Activated T-helper 1 cell treated with Interleukin-2 at 50 U/mL for 16 hours (primary cell): ENCODE measurements at regions not wholly inside any gene's neighbourhood (a gene's known extent, or its start where the extent isn't known, plus 50 kb on each side); places are given as distances from the start of the nearest gene placed in this dataset.

Experiments used
- DNase-seq: peaks from one replicate; pipeline ENCODE4 v3.0.0-alpha.2; 2020; ENCODE audit warnings: low read depth

DNA sequence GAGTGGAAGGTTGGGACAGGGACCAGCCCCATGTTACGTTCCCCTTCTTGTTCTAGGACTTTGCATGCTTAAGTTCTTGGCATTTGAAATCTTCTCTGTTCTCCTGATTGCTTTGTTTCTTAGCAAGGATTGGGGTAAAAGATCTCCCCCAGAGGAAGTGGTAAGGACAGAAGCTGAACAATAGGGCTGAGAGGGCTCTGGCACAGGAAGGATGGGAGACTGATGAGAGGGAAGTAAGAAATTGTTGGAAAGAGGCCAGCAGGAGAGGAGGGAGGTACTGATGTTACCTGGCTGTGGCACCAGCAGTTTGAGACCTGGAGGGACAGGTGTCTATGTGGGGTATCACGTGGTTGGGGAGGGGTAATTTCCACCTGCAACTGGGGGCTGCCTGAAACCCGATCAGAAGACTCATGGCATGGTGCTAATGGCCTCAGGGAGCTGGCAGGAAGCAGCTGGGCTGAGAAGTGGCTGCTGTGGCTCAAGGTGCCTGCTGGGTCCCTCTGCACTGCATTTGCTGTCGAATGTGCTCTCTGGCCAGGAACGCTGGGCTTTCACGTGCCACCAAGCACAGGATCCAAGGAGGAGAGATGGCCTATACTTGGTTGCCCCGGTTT is 108.4 kb downstream of the LSM3 start:
- no peak for DNase-seq

DNA sequence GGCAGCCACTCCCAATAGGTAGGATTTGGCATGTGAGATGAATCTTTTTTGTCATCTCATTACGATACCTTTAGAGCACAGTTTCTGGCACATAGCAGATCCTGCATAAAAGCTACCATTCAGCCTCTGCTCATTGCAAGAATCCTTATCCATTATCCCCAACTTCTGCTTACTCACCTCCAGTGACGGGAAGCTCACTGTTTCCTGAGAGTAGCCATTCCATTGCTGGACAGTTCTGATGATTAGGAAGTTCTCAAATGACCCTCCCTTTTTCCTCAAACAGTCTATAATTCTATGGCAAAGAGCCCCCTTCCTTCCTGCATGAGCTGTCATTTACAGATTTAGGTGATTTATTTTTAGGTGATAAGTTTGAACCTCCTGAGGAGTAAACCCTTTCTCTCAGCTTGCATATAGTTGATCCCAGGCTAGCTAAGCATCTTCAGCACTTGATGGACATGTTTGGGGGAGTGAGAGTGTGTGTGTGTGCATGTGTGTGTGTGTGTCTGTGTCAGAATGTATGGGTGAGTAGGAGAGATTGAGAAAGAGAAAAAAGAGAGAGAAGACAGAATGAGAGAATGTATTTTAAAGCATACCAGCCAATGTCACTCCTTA is 109.7 kb downstream of the LSM3 start:
- DNase-seq: no peak

DNA sequence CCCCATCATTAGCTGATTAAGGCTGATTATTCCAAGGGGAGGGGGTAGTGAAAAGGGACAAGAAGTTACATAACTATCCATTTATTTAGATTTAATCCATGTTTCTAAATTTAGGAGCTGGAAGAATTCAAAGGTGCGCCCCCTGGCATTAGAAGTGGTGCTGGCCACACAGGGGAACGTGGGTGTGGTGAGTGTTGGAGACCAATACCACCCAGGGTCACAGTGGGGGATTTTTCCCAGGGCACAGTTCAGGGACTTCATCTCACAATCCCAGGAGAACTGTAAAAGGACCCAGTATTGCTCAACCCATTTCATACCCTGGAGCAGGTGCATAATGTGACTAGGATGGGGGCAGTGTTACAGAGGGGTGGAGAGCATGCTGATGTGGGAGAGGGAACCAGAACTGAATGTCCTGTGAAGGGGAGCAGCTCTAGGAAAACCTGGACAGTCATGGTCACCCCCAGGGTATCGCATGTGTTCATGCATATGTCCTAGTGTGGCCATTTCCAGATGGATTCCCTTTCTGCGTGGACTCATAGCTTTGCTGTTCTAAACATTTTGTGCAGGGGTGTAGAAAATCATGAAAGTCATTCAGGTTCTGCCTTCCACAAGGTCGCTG is 110.3 kb downstream of the LSM3 start:
- DNase-seq: no peak

DNA sequence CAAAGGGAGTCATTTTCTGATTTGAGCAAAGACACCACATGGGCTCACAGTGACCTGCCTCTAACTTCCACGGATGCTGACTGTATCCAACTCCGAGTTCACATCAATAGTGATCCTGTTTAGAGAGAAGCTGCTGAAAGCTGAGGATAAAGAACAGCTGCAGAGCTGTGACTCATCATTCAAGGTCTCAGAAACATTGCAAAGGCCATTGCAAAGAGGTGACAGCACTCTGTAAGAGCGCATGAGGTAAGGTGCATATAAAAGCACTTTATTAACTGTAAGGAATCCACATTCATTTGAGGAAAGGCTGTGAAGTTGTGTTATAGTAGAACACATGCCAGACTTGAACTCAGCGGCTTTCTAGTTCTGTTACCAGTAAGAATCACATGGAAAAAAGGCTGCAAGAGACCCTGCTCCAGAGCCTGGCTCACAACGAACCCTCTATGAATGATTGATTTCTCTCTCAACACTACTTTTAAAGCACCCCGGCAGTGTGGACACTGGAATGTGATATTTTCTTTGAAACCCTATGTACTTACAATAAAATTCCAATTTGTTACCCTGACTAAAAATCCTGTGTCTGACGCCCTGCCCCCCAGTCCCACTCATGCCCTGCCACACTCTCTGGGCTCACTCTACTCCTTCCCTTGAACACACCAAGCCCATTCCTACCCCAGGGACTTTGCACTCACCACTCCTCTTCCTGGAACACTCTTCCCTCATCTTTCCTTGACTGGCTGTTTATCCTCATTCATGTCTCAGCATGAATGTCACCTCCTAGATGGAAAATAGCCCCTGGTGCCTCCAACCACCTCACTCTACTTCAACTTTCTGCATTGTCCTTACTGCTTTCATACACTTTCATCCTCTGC is 111.2 kb downstream of the LSM3 start:
- no peak for DNase-seq

DNA sequence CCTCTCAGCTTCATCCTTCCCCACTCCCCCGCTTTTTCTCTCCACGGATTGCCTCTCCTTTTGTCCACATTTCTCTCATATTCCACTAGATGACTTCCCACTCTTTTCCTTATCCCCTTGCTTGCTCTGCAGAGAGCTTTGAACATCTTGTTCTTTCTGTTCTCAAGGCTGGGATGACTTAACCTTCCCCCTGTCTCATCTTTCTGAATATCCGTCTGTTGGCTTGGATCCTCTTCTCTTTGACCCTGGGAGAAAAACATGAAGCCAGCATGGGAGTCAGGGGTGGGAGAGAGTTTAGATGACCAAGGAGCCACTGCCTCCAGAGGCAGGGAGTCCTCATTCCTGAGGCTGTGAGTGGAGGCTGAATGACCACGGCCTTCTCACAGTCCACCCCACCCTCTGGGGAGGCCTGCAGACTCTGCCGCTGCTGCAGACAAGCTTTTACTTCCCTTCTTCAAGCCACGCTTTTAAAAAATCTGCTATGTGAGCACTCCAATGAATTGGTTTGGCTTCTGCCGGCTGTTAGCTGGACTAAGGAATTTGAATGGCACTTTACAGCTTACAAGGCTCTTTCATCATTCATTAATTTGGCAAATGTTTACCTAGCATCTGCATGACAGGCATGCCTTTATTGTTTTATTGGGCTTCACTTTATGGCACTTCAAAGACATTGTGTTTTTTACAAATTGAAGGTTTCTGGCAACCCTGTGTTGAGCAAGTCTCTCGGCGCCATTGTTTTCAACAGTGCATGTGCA is 111.6 kb upstream of the SLC6A6 start:
- no peak for DNase-seq

DNA sequence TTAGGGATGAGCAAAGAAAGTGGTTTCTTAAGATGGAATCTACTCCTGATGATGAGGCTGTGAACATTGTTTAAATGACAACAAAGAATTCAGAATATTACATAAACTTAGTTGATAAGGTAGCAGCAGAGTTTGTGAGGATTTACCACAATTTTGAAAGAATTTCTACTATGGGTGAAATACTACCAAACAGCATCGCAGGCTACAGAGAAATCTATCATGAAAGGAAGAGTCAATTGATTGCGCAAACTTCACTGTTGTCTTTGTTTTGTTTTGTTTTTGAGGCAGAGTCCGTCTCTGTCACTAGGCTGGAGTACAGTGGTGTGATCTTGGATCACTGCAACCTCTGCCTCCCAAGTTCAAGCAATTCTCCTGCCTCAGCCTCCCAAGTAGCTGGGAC is 107.4 kb upstream of the SLC6A6 start:
- DNase-seq: no peak

DNA sequence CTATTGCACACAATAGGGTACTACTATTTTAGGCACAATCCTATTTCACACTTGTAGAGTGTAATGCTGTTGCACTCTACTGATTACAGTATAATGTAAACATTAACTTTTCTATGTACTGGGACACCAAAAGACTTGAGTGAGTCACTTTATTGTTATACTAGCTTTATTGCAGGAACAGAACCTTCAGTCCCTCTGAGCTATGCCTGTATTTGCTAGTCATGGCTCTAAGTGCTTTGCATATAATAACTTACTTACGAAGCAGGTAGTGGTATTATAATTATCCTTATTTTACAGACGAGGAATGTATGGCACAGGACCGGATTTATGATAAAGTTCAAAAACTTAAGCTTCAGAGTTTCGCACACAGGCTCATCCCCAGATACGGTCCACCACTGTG is 106.6 kb upstream of the SLC6A6 start:
- DNase-seq: no peak

DNA sequence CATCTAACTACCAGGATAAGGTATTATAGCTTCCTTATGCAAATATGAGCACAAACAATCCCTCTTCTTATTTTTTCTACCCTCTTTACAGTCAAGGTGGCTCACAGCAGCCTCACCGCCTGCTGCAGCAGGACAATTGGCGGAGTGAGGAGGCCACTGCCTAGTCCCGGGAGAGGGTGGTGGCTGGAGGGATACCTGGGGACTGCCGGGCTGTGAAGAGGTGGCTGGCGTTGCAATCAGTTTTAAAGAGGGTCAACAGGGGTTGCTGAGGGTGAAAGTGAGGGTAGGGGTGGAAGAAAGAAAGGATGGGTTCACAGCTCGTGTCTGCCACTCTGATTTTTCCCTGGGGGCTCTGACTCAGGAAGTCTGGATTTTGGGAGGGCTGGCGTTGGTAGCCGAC is 105.1 kb upstream of the SLC6A6 start:
- no peak for DNase-seq

DNA sequence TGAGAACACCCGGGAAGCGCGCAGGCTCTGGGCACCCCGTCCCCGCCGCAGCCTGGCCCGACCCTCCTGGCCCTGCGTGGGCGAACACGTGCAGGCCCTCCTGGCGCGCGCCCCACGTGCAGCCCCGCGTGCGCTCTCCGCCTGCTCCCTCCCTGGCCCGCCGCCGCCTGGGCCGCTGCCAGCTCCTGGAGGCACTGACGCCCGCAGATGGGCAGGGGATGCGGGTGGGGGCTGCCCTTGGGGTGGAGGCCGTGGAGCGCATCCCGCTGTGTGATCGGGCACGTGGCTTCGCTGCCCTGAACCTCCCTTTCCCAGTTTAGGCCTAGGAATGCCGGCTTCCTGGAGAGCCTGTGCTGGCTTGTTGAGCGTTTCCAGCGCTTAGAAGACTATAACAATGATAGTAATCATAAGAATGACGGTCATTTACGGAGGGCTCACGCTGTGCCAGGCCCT is 104.6 kb upstream of the SLC6A6 start:
- DNase-seq: no peak

DNA sequence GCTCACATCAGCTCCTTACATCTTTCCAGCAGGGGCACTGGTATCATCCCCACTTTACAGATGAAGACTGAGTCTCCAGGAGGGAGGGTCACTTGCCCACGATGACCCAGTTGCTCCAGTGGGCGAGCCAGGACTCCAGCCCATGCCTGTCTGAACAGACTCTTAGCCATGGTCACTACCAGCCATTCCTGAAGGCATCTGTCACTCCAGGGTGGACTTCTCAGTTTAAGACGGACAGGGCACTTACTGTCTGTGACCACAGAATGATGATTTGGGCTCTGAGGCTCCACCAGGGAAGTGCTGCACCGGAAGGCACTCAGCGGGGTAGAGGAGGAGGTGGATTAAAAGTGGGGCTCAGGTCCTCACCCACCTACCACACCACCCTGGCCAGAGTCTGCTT is 104.0 kb upstream of the SLC6A6 start:
- DNase-seq: no peak

DNA sequence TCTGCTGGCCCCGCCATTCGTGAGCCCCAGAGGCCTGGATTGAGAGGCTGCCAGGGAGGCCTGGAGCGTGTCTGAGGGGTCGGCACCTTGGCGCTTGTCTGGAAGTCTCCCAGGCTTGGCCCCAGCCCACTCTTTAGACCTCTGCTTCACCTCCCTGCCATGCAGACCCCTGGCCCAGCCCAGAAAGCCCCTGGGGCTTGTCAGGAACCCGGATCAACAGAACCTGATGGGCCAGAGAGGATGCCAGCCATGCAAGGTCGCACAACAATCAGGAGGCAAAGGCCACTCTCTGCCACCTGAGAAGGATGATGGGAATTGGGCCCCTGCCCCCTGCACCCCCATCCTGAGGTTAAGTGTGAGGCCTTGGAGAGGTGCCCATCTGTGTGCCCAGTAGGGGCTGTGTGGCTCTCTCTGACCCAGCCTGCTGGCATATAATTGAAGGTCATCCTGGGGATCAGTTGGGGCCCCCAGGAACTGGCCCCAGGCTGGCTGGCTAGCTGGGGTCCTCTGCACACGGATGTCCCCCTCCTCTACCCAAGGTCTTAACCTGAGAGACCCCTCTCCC is 103.3 kb upstream of the SLC6A6 start:
- no peak for DNase-seq

DNA sequence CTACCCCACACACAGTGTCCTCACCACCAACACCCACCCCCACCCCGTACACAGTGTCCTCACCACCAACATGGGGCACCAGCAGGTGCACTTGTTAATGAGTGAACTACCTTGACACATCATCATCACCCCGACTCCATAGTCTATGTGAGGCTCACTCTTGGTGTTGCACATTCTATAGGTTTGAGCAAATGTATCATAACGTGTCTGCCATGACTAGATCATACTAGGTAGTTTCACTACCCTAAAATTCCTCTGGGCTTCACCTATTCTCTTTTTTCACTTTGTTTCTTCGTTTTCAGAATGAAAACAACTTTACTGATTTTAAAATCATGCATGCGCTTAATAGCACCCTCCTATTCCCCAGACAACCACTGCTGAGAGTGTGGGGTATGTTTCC is 102.6 kb upstream of the SLC6A6 start:
- no peak for DNase-seq

DNA sequence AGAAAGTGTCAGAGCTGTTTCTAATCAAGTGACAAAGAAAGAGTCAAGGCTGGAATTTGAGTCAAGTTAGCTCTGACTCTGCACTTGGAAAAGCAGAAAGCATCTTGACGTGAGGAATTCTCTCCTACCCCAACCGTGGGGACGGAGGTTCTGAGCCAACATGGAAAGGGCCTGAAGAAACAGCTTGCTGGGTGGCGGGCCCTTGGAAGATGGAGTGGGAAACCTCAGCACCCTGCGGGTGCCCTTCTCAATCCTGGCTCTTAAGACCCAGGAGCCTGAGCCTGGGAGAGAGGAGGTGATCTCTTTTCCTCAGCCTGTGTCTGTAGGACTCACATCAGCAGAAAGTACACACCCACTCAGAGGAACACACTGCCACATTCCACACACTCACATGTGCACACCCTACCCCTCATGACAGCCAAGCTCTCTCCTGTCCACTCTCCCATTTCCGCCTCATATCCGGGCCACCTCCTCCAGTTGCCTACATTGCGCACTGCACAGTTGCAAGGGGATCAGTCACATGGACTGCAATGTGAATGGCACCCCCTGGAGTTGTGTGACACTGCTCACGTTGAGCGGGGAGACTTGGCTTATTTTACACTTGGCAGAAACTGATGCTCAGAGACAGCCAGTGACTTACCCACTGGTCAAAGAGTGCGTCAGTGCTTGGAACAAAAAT is 101.5 kb upstream of the SLC6A6 start:
- DNase-seq: no peak

DNA sequence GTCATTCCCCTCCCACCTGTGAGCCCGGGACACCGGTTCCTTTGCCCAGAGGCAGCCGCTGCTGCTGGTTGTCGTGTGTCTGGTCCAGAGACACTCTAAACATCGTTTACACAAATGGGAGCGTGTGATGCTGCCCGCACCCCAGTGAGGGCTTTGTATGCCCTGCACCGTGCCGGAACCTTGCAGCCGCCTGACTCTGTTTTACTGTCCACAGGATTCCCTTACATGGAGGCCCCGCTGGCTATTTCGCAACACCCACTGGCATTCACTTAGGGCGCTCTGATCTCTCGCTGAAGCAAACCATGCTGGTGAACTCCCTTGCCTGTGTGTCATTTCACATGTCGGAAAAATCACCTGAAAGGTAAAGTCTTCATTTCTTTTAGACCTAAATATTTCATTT is 100.8 kb upstream of the SLC6A6 start:
- no peak for DNase-seq

DNA sequence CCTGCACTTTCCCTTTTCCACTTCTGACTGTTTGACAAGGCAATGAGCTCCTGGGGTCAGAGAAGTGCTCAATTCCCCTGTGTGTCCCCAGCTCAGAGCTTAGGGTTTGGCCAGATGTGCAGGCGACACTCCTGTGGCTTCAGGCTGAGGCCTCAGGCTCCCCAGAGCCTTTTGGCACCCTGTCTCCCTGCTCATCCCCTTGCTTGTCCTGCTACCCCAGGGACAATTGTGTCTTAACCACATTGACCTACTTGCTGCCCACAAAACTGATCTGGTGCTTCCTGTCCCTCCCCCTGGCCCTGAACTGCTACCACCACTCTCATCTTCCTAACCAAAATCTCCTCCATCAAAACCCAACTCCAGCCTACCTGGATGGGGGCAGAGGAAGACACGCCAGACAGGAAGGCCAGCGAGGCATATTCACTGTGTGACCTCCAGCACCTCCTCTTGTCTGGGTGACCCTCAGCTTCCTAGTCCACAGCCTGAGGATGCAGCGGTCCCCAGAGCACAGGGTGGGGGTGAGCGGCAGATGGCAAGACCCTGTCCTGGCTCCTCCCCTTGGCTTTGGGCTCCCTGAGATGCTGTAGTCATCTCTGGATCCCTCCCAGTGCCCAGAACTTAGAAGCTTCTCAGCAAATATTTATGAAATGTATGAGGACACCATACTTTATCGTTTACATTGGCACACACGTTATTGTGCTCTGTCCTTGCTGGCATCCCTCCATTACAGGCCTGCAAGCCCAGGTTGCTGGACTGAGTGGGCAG is 98.9 kb upstream of the SLC6A6 start:
- no peak for DNase-seq

DNA sequence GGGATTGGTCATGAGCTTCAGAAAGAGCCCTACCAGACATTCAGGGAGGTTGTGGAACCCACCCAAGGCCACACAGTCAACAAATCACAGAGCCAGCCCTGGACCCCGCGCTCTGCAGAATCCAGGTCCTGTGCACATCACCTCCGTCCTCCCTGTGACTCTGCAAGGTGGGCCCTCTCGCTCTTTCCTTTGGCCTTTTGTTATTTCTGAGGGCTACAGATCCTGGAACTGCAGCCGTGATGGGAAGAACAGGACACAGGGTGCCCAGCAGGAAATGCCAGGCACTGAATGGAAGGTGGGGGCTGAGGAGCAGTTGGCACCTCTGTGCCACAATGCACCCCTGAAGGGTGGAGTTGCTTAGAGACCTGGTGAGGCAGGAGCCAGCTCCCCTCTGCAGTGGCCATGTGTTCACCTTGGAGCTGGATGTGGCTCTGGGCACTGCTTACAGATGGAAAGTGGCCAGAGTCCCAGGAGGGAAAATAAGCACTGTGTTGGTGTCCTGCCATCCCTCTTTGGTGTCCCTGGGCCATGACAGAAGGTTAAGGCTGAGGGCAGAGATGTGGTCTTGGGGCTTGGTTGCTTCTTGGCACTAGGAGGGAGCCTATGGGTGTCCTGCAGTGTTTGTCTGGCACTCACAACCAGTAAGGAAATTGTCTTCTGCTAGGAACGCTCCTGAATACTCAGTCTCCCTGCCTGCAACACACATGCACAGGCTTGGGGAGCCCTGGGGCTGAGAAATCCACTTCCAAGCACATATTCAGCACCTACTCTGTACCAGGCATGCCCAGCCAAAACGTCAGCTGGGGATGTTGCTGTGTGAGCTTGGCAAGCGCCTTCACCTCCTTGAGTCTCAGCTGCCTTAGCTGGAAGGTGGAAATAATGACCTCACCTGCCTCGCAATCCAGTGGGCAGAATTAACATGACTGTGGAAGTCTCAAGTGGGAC is 98.0 kb upstream of the SLC6A6 start:
- no peak for DNase-seq

DNA sequence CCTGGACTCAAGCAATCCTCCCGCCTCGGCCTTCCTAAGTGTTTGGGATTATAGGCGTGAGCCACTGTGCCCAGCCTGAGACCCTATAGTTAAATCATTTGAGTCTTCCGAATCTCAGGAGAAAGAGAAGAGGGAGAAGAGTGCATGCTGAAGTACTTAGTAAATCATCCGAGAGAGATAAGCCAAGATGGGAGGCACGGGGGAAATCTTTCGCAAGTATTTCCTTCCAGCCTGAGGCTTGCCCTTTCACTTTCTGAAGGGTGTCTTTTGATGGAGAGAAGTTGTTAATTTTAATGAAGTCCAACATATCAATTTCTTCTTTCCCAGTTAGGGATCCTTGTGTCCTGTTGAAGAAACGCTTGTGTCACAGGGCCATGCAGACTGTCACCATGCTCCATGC is 97.1 kb upstream of the SLC6A6 start:
- no peak for DNase-seq

DNA sequence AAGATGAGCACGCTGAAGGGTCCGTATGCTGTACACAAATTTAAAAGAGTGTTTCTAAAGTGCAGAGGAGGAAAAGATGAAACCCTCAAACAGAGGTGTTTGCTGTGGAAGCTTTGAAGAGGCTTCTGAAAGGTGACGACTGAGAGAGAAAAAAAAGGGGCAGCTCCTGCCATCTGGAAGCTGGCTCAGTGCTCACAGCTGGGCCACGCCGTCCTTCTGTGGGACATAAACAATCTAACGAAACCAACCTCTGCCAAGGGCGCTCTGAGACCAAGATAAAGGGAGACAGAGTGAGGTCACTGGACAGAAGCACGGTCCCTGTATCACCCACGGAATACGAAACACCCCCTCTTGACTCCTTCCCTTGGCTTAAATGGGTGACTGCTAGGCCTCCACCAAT is 96.3 kb upstream of the SLC6A6 start:
- DNase-seq: no peak

DNA sequence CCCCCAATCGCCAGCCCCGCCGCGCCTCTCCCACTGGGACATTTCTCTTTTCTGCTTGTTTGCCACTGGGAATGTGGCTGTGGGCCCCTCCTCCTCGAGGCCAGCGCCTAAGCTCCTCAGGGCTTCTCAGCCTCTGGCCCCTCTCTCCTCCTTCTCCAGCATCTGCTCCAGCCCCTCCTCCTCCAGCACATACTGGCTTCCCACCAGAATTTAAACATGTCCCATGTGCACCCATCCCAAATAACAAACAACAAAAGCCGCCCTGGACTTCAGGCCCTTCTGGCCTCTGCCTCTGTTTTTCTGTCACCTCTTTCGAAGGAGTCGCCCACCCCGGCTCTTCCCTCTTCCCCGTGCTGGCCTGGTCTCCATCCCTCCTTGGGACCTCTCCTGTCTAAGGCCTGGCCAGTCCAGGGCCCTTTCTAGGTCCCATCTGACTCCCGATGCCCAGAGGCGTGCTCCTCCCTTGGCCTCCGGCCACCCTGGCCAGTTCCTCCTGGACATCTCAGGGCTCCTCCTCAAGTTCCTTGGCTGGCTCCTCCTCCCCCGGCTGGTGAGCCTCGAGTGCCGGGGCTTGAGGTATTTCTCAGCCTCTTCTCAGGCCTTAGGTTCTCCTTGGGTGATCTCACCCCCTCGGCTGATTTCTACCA is 94.6 kb upstream of the SLC6A6 start:
- DNase-seq: no peak
